Upper lobe of left lung (tissue), 6 donors: ENCODE measurements at regions not wholly inside any gene's neighbourhood (a gene's known extent, or its start where the extent isn't known, plus 50 kb on each side); places are given as distances from the start of the nearest gene placed in this dataset.

Source experiments
- ATAC-seq, 2 donors: fragments of 200-7000 bp; cut with Tn5 transposase; one replicate each; pipeline ENCODE4 v1.9.1; 2022; ENCODE audit warnings: mild to moderate bottlenecking in 2 of 2, moderate library complexity in 2 of 2; ENCODE audit not compliant: low FRiP score in 2 of 2
- DNase-seq, 2 donors: peaks; one replicate each; pipeline ENCODE4 v3.0.0-alpha.2; 2019 to 2020
- H3K27ac ChIP-seq, 4 donors: fragments of 200-600 bp; sonication (generic); one replicate each; pipeline ENCODE4 v1.5.1; 2016 to 2019
- H3K27me3 ChIP-seq, 4 donors: fragments of 200-600 bp; sonication (generic); one replicate each; pipeline ENCODE4 v1.5.1; 2017 to 2019
- H3K36me3 ChIP-seq, 4 donors: fragments of 200-600 bp; sonication (generic); one replicate each; pipeline ENCODE4 v1.5.1; 2016 to 2019
- H3K4me1 ChIP-seq, 4 donors: fragments of 200-600 bp; sonication (generic); one replicate each; pipeline ENCODE4 v1.5.1; 2018 to 2019
- H3K4me3 ChIP-seq, 4 donors: fragments of 200-600 bp; sonication (generic); one replicate each; pipeline ENCODE4 v1.5.1; 2017 to 2019; ENCODE audit warnings: mild to moderate bottlenecking in 2 of 4, moderate library complexity in 1 of 4
- H3K9me3 ChIP-seq, 4 donors: fragments of 200-600 bp; sonication (generic); one replicate each; pipeline ENCODE4 v1.5.1; 2018 to 2019
- CTCF ChIP-seq, 6 experiments: fragments of 450-650 bp in 4 of 6; fragments of 200-600 bp in 2 of 6; sonication (generic) in 2 of 6; IDR thresholded peaks; one replicate each; pipeline ENCODE4 v1.5.1; 2016 to 2019; ENCODE audit warnings: antibody characterized with exemption in 6 of 6
- EP300 ChIP-seq, 4 donors: sonication (generic); formaldehyde crosslinking; IDR thresholded peaks; one replicate each; pipeline ENCODE4 v1.5.1; 2017; ENCODE audit warnings: antibody characterized with exemption in 4 of 4, control low read depth in 2 of 4
- POLR2A ChIP-seq, 4 donors: fragments of 450-650 bp; IDR thresholded peaks; one replicate each; pipeline ENCODE4 v1.5.1; 2016 to 2017; ENCODE audit warnings: antibody characterized with exemption in 4 of 4, mild to moderate bottlenecking in 2 of 4
- POLR2AphosphoS5 ChIP-seq, 2 donors: sonication (generic); formaldehyde crosslinking; IDR thresholded peaks; one replicate each; pipeline ENCODE4 v1.5.1; 2017; ENCODE audit warnings: antibody characterized with exemption in 2 of 2
- WGBS, 2 donors: methylation state at CpG; one replicate each; pipeline ENCODE4 v1.1.5; 2017 to 2018; 5-methylcytosine and 5-hydroxymethylcytosine counted together
- donor health status: DM: no; HTN: no; CAD: no; lungs with moderate emphysema.
- donor health status: DM: no; HTN: yes; CAD: no; lungs with severe emphysema.

GRCh38 chr3:23644099-23644498 is 161.7 kb upstream of the UBE2E1 start:
- no peak overlapping the region for H3K27ac ChIP-seq
- 98% methylated on average over 5 of the region's 5 CpGs for WGBS, 2 donors
- ATAC-seq = no peak
- no peaks in the 10 kb centered on the region for H3K36me3 ChIP-seq
- H3K9me3 ChIP-seq = no peaks in the 10 kb centered on the region
- TF ChIP-seq EP300 (IDR thresholded peaks at IDR 0.05) (no peak), POLR2A (IDR thresholded peaks at IDR 0.05) (no peak), POLR2AphosphoS5 (IDR thresholded peaks at IDR 0.05) (no peak), CTCF (IDR thresholded peaks at IDR 0.05) (no peak)
- H3K4me3 ChIP-seq = no peak overlapping the region
- DNase-seq = no peak
- no peaks in the 10 kb centered on the region for H3K4me1 ChIP-seq
- no peaks in the 10 kb centered on the region for H3K27me3 ChIP-seq

- no peak for ATAC-seq
- Histone ChIP-seq H3K4me3 (no peak overlapping the region), H3K27me3 (no peaks in the 10 kb centered on the region), H3K4me1 (no peaks in the 10 kb centered on the region), H3K9me3 (no peaks in the 10 kb centered on the region), H3K27ac (no peak overlapping the region), H3K36me3 (no peaks in the 10 kb centered on the region)
- 66 to 96% methylated on average over 3 of the region's 3 CpGs for WGBS, 2 donors
- DNase-seq = no peak
- TF ChIP-seq POLR2AphosphoS5 (IDR thresholded peaks at IDR 0.05) (no peak), EP300 (IDR thresholded peaks at IDR 0.05) (no peak), CTCF (IDR thresholded peaks at IDR 0.05) (no peak), POLR2A (IDR thresholded peaks at IDR 0.05) (no peak)
Measured at GRCh38 chr3:23644676-23645075, 161.1 kb upstream of the UBE2E1 start.

- ATAC-seq = no peak
- WGBS, 2 donors = 84 to 85% methylated on average over 9 of the region's 9 CpGs
Measured at GRCh38 chr3:23645533-23646183, 160.1 kb upstream of the UBE2E1 start.

GRCh38 chr3:23646184-23646920 is 159.4 kb upstream of the UBE2E1 start:
- no peaks in the 10 kb centered on the region for H3K27me3 ChIP-seq
- peaks cover 0 to 3% (median 0%) of the 10 kb centered on the region in 4 donors for H3K4me1 ChIP-seq
- no peak for DNase-seq
- H3K9me3 ChIP-seq = no peaks in the 10 kb centered on the region
- WGBS, 2 donors = 79 to 81% methylated on average over 8 of the region's 8 CpGs
- H3K36me3 ChIP-seq = no peaks in the 10 kb centered on the region
- TF ChIP-seq CTCF (IDR thresholded peaks at IDR 0.05) = no peak
- TF ChIP-seq POLR2A (IDR thresholded peaks at IDR 0.05) = no peak
- no peak for TF ChIP-seq EP300 (IDR thresholded peaks at IDR 0.05)
- TF ChIP-seq POLR2AphosphoS5 (IDR thresholded peaks at IDR 0.05) = no peak
- H3K27ac ChIP-seq = no peak overlapping the region
- no peak overlapping the region for H3K4me3 ChIP-seq
- ATAC-seq = no peak

More at GRCh38 chr3:23645533-23646183, 160.1 kb upstream of the UBE2E1 start:
- no peaks in the 10 kb centered on the region for H3K27me3 ChIP-seq
- no peak overlapping the region for H3K4me3 ChIP-seq
- no peaks in the 10 kb centered on the region for H3K36me3 ChIP-seq
- peaks cover 0 to 3% (median 0%) of the 10 kb centered on the region in 4 donors for H3K4me1 ChIP-seq
- H3K27ac ChIP-seq = no peak overlapping the region
- TF ChIP-seq POLR2AphosphoS5 (IDR thresholded peaks at IDR 0.05) (no peak), EP300 (IDR thresholded peaks at IDR 0.05) (no peak), POLR2A (IDR thresholded peaks at IDR 0.05) (no peak), CTCF (IDR thresholded peaks at IDR 0.05) (no peak)
- DNase-seq = no peak
- H3K9me3 ChIP-seq = no peaks in the 10 kb centered on the region
